ENCODE measurements at regions not wholly inside any gene's neighbourhood (a gene's known extent, or its start where the extent isn't known, plus 50 kb on each side); places are given as distances from the start of the nearest gene placed in this dataset.

GRCh38 chr1:216846339-216846738 is 123.1 kb upstream of the ESRRG start:
- H3K4me1 ChIP-seq = no peaks in the 10 kb centered on the region
- H3K9me3 ChIP-seq = no peaks in the 10 kb centered on the region
- no peak for ATAC-seq
- TF ChIP-seq KDM1A (IDR thresholded peaks at IDR 0.05; ENCODE audit: low read depth) = no peak
- TF ChIP-seq NFE2L2 (conservative IDR thresholded peaks at IDR 0.05; ENCODE audit: low read length) = no peak
- TF ChIP-seq EHF (CRISPR knock-in tag; IDR thresholded peaks at IDR 0.05) = no peak
- no peak for TF ChIP-seq ESRRA (IDR thresholded peaks at IDR 0.05; ENCODE audit: borderline replicate concordance, low read length)
- no peak for TF ChIP-seq BCL3 (IDR thresholded peaks at IDR 0.05)
- no peak for TF ChIP-seq HMGXB4 (CRISPR knock-in tag; IDR thresholded peaks at IDR 0.05; ENCODE audit: borderline replicate concordance)
- no peak for TF ChIP-seq RNF2 (IDR thresholded peaks at IDR 0.05; ENCODE audit: borderline replicate concordance, low read depth)
- no peak for TF ChIP-seq HDAC2 (IDR thresholded peaks at IDR 0.05)
- TF ChIP-seq FOSL2 (IDR thresholded peaks at IDR 0.05) = no peak
- TF ChIP-seq FOSL2 (CRISPR knock-in tag; IDR thresholded peaks at IDR 0.05) = no peak
- TF ChIP-seq HES2 (IDR thresholded peaks at IDR 0.05) = no peak
- no peak for TF ChIP-seq HEYL (CRISPR knock-in tag; IDR thresholded peaks at IDR 0.05)
- no peak overlapping the region for H3K4me3 ChIP-seq
- 65% methylated on average over 4 of the region's 4 CpGs for WGBS (ENCODE audit: missing lambda C conversion rate)
- no peak for DNase-seq (ENCODE audit: low read depth in 1 of 2, low spot score in 1 of 2)
- no peak overlapping the region for H3K4me2 ChIP-seq
- ChIA-PET POLR2A (no interaction called here), CTCF (no interaction called here)
- no peak for FAIRE-seq
- no peak overlapping the region for H3K27ac ChIP-seq

GRCh38 chr1:216843409-216843808 is 120.2 kb upstream of the ESRRG start:
- TF ChIP-seq EHF (CRISPR knock-in tag; IDR thresholded peaks at IDR 0.05) (no peak), HOXB5 (CRISPR knock-in tag; IDR thresholded peaks at IDR 0.05) (no peak), RCOR1 (IDR thresholded peaks at IDR 0.05; ENCODE audit: low read depth, low read length) (no peak), EHMT2 (IDR thresholded peaks at IDR 0.05; ENCODE audit: low read depth) (no peak), HOXB13 (CRISPR knock-in tag; IDR thresholded peaks at IDR 0.05; ENCODE audit: low read depth) (no peak), JUN (IDR thresholded peaks at IDR 0.05) (no peak)
- DNase-seq (ENCODE audit: low read depth in 1 of 2, low spot score in 1 of 2) = no peak
- Histone ChIP-seq H3K9me3 (no peaks in the 10 kb centered on the region), H3K4me3 (no peak overlapping the region), H3K4me1 (no peaks in the 10 kb centered on the region), H3K27ac (no peak overlapping the region), H3K4me2 (no peak overlapping the region)
- no peak for ATAC-seq
- FAIRE-seq = no peak
- 50% methylated on average over 5 of the region's 5 CpGs for WGBS (ENCODE audit: missing lambda C conversion rate)
- POLR2A ChIA-PET = no interaction called here
- CTCF ChIA-PET = no interaction called here

- ATAC-seq = no peak
- Histone ChIP-seq H3K4me2 (no peak overlapping the region), H3K27ac (no peak overlapping the region), H3K9me3 (no peaks in the 10 kb centered on the region), H3K4me3 (no peak overlapping the region), H3K4me1 (no peaks in the 10 kb centered on the region)
- CTCF ChIA-PET = interaction anchor here (0.9 kb wide), 1 partner anchor 619 kb away, joined by 3 read pairs; no protein-coding TSS in a partner anchor
- WGBS (ENCODE audit: missing lambda C conversion rate) = 10% methylated on average over 3 of the region's 3 CpGs
- POLR2A ChIA-PET = no interaction called here
- FAIRE-seq = no peak
- no peak for TF ChIP-seq RCOR1 (IDR thresholded peaks at IDR 0.05; ENCODE audit: low read depth, low read length)
- no peak for TF ChIP-seq ZC3H11A (IDR thresholded peaks at IDR 0.05)
- TF ChIP-seq FOXS1 (CRISPR knock-in tag; IDR thresholded peaks at IDR 0.05) = no peak
- TF ChIP-seq POLR2A (IDR thresholded peaks at IDR 0.05; ENCODE audit: low read length) = no peak
- TF ChIP-seq CHD2 (IDR thresholded peaks at IDR 0.05; ENCODE audit: low read length, partially characterized antibody) = no peak
- no peak for TF ChIP-seq TFCP2L1 (CRISPR knock-in tag; IDR thresholded peaks at IDR 0.05)
- TF ChIP-seq PHF8 (IDR thresholded peaks at IDR 0.05; ENCODE audit: borderline replicate concordance, low read depth) = no peak
- no peak for TF ChIP-seq PBX3 (IDR thresholded peaks at IDR 0.05)
- TF ChIP-seq EHF (CRISPR knock-in tag; IDR thresholded peaks at IDR 0.05) = no peak
- no peak for TF ChIP-seq RNF2 (IDR thresholded peaks at IDR 0.05; ENCODE audit: borderline replicate concordance, low read depth)
- TF ChIP-seq MYC (IDR thresholded peaks at IDR 0.05; ENCODE audit: borderline replicate concordance, low read length) = no peak
- TF ChIP-seq KDM1A (IDR thresholded peaks at IDR 0.05; ENCODE audit: low read depth) = no peak
- TF ChIP-seq HOXB13 (CRISPR knock-in tag; IDR thresholded peaks at IDR 0.05; ENCODE audit: low read depth) = no peak
- no peak for TF ChIP-seq NPAS2 (CRISPR knock-in tag; IDR thresholded peaks at IDR 0.05; ENCODE audit: borderline replicate concordance)
- no peak for DNase-seq (ENCODE audit: low read depth in 1 of 2, low spot score in 1 of 2)
These were observed 117.9 kb upstream of the ESRRG start for GRCh38 chr1:216841165-216841564.

All from A549 (cell line).